Testis (tissue), 2 donors: ENCODE measurements at regions not wholly inside any gene's neighbourhood (a gene's known extent, or its start where the extent isn't known, plus 50 kb on each side); places are given as distances from the start of the nearest gene placed in this dataset.

Experiments
- DNase-seq: peaks from one replicate; pipeline ENCODE4 v3.0.0-alpha.2; 2019
- H3K27ac ChIP-seq, 2 donors: fragments of 200-600 bp; sonication (generic); one replicate each; pipeline ENCODE4 v1.5.1; 2019
- H3K27me3 ChIP-seq: fragments of 200-600 bp; sonication (generic); one replicate; pipeline ENCODE4 v1.5.1; 2019
- H3K36me3 ChIP-seq: fragments of 200-600 bp; sonication (generic); one replicate; pipeline ENCODE4 v1.5.1; 2017; ENCODE audit warnings: low read depth; ENCODE audit errors: missing control alignments
- H3K4me1 ChIP-seq: fragments of 200-600 bp; sonication (generic); one replicate; pipeline ENCODE4 v1.5.1; 2019
- H3K4me3 ChIP-seq, 2 donors: fragments of 200-600 bp; sonication (generic); one replicate each; pipeline ENCODE4 v1.5.1; 2017 to 2019
- H3K9me3 ChIP-seq: fragments of 200-600 bp; sonication (generic); one replicate; pipeline ENCODE4 v1.5.1; 2017
- POLR2A ChIP-seq: fragments of 450-650 bp; IDR thresholded peaks from one replicate; pipeline ENCODE4 v1.6.1; 2017; ENCODE audit warnings: antibody characterized with exemption, mild to moderate bottlenecking, moderate library complexity
- WGBS, 2 donors: methylation state at CpG; one replicate each; pipeline ENCODE4 v1.1.5; 2018; 5-methylcytosine and 5-hydroxymethylcytosine counted together
- intact Hi-C: fragments of 100-400 bp; cut with DNase I; formaldehyde crosslinking; loops from one replicate; pipeline ENCODE4 v1.15.1; 2023; ENCODE audit warnings: low total_unique reads
- TF ChIP-seq, protein P1 (sequence below), 3 experiments: fragments of 450-650 bp in 2 of 3; fragments of 200-600 bp in 1 of 3; sonication (generic) in 1 of 3; IDR thresholded peaks; one replicate each; pipeline ENCODE4 v1.5.1; 2016 to 2019; ENCODE audit warnings: antibody characterized with exemption in 3 of 3, mild to moderate bottlenecking in 2 of 3, moderate library complexity in 1 of 3

GRCh38 chr5:145295236-145295835, 539.8 kb downstream of the PRELID2 start:
- no peaks in the 10 kb centered on the region for H3K36me3 ChIP-seq
- no peak overlapping the region for H3K27ac ChIP-seq

DNA sequence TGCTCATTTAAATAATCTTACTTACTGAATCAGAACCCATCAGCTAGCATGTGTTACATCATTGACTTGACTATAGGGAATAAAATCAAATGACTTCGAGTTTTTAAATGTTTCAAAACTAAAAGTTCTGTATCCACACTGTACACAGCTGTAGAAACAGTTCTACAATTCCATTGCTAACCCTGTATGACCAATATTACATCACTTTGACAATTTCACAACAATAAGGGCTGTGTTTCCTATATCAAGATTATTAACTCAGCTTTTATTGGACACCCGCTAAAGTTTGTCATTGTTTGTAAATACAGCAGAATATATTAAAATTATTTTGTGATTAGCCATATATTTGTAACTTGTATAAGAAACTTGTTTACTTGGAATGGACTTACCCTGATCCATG, 540.8 kb downstream of the PRELID2 start:
- no peaks in the 10 kb centered on the region for H3K9me3 ChIP-seq
- DNase-seq: no peak
- H3K27me3 ChIP-seq: no peaks in the 10 kb centered on the region
- H3K4me1 ChIP-seq: no peaks in the 10 kb centered on the region
- H3K27ac ChIP-seq: no peak overlapping the region
- H3K36me3 ChIP-seq: no peaks in the 10 kb centered on the region
- no peak for TF ChIP-seq POLR2A
- TF ChIP-seq, protein P1, sequence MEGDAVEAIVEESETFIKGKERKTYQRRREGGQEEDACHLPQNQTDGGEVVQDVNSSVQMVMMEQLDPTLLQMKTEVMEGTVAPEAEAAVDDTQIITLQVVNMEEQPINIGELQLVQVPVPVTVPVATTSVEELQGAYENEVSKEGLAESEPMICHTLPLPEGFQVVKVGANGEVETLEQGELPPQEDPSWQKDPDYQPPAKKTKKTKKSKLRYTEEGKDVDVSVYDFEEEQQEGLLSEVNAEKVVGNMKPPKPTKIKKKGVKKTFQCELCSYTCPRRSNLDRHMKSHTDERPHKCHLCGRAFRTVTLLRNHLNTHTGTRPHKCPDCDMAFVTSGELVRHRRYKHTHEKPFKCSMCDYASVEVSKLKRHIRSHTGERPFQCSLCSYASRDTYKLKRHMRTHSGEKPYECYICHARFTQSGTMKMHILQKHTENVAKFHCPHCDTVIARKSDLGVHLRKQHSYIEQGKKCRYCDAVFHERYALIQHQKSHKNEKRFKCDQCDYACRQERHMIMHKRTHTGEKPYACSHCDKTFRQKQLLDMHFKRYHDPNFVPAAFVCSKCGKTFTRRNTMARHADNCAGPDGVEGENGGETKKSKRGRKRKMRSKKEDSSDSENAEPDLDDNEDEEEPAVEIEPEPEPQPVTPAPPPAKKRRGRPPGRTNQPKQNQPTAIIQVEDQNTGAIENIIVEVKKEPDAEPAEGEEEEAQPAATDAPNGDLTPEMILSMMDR (IDR thresholded peaks at IDR 0.05): no peak
- 81 to 89% methylated on average over 2 of the region's 2 CpGs for WGBS, 2 donors
- no peak overlapping the region for H3K4me3 ChIP-seq
- intact Hi-C loops: no loop called here

More at GRCh38 chr5:145295236-145295835, 539.8 kb downstream of the PRELID2 start:
- Histone ChIP-seq H3K4me3 (no peak overlapping the region), H3K4me1 (no peaks in the 10 kb centered on the region), H3K27me3 (no peaks in the 10 kb centered on the region), H3K9me3 (no peaks in the 10 kb centered on the region)
- WGBS, 2 donors: 75 to 84% methylated on average over 1 of the region's 1 CpG
- no peak for TF ChIP-seq POLR2A
- TF ChIP-seq, protein P1 (IDR thresholded peaks at IDR 0.05): no peak
- DNase-seq: no peak
- intact Hi-C loops: no loop called here

DNA sequence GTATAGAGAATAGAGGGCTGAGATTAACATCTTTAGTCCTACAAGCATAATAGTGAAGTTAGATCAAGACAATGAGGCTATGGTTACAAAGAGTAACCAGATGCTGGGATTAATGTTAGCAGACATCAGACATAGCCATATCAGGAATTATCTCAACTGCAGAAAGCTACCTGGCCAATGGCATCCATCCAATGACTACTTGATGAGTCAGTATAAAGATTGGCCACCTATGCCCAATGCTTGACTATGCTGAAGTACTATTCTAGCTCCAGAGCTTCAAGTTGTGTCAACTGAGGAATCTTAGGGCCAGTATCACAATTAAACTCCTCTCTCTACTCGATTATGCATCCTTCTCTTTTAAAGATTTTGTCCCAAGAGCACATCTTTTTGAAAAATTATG, 541.4 kb downstream of the PRELID2 start:
- Histone ChIP-seq H3K4me1 (no peaks in the 10 kb centered on the region), H3K9me3 (no peaks in the 10 kb centered on the region), H3K27ac (no peak overlapping the region), H3K27me3 (no peaks in the 10 kb centered on the region), H3K4me3 (no peak overlapping the region), H3K36me3 (no peaks in the 10 kb centered on the region)
- no peak for DNase-seq
- intact Hi-C loops: no loop called here
- 69 to 85% methylated on average over 1 of the region's 1 CpG for WGBS, 2 donors
- TF ChIP-seq, protein P1 (IDR thresholded peaks at IDR 0.05): no peak
- TF ChIP-seq POLR2A: no peak

- Histone ChIP-seq H3K4me3 (no peak overlapping the region), H3K4me1 (no peaks in the 10 kb centered on the region), H3K9me3 (no peaks in the 10 kb centered on the region), H3K27ac (no peak overlapping the region), H3K27me3 (no peaks in the 10 kb centered on the region), H3K36me3 (no peaks in the 10 kb centered on the region)
- TF ChIP-seq, protein P1 (IDR thresholded peaks at IDR 0.05): no peak
- TF ChIP-seq POLR2A: no peak
- no peak for DNase-seq
- intact Hi-C loops: no loop called here
- WGBS, 2 donors: 20 to 39% methylated on average over 3 of the region's 3 CpGs
Measured at GRCh38 chr5:145292278-145292677, 542.9 kb downstream of the PRELID2 start.

DNA sequence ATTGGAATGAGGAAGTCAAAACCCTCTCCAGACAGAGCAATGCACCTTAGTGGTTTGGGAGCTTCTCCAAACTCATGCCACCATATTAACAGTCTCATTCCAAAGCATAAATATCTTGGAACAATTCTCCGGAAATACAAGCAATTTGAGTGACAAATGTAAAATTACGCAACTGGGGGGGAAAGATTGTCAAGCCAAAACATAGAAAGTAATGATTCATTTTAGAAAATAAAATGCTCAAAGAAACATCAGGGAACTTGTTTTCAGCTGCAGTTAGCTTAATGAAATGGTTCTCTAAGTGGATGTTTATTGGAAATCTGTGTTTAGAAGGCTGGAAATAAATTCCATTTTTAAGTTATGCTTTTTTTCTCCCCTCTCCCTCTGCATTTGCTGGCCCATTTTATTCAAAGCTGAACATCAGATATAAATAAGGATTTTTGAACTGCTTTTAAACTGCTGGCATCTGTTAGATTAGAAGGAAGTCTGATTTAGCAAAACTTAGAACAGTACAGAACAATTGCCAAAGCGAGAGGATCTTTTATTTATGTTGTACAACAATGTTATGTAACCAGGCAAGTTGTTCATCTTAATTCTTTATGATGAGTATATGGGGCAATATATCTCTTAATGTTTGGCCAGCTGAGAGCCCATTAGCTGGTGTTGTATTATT, 551.9 kb downstream of the PRELID2 start:
- WGBS, 2 donors: 70 to 79% methylated on average over 3 of the region's 3 CpGs
- no peaks in the 10 kb centered on the region for H3K36me3 ChIP-seq
- no peaks in the 10 kb centered on the region for H3K27me3 ChIP-seq
- no peak for DNase-seq
- no peak overlapping the region for H3K27ac ChIP-seq
- intact Hi-C loops: no loop called here
- H3K9me3 ChIP-seq: no peaks in the 10 kb centered on the region
- H3K4me3 ChIP-seq: no peak overlapping the region
- H3K4me1 ChIP-seq: no peaks in the 10 kb centered on the region
- TF ChIP-seq, protein P1 (IDR thresholded peaks at IDR 0.05): no peak
- no peak for TF ChIP-seq POLR2A
